ENCODE measurements at regions not wholly inside any gene's neighbourhood (a gene's known extent, or its start where the extent isn't known, plus 50 kb on each side); places are given as distances from the start of the nearest gene placed in this dataset.
A peak's percentile ranks its signal among the peaks of the same experiment; 100 is the strongest.

- intact Hi-C loops (cut with DNase I; ENCODE audit: low total_unique reads) = no loop called here
- no peaks in the 10 kb centered on the region for H3K9me3 ChIP-seq
- peak in 1 of 2 donors; percentile 38 for DNase-seq
- H3K36me3 ChIP-seq = no peaks in the 10 kb centered on the region
- TF ChIP-seq CTCF (IDR thresholded peaks at IDR 0.05) = no peak
- TF ChIP-seq POLR2A (IDR thresholded peaks at IDR 0.05) = no peak
- no peaks in the 10 kb centered on the region for H3K4me1 ChIP-seq
- peak overlapping the region in 1 of 2 donors; percentile 15 for H3K4me3 ChIP-seq
- H3K27ac ChIP-seq = peak overlapping the region; percentile 47 to 65
- H3K27me3 ChIP-seq = no peaks in the 10 kb centered on the region
Measured at GRCh38 chr4:153115322-153116290, 88.6 kb upstream of the TRIM2 start.

- Histone ChIP-seq H3K4me3 (no peak overlapping the region), H3K27ac (peak overlapping the region; percentile 47 to 65), H3K27me3 (no peaks in the 10 kb centered on the region), H3K9me3 (no peaks in the 10 kb centered on the region), H3K4me1 (no peaks in the 10 kb centered on the region), H3K36me3 (no peaks in the 10 kb centered on the region)
- no peak for TF ChIP-seq POLR2A (IDR thresholded peaks at IDR 0.05)
- no peak for TF ChIP-seq CTCF (IDR thresholded peaks at IDR 0.05)
- DNase-seq = no peak
- intact Hi-C loops (cut with DNase I; ENCODE audit: low total_unique reads) = no loop called here
Measured at GRCh38 chr4:153116291-153116680, 88.0 kb upstream of the TRIM2 start.

DNA sequence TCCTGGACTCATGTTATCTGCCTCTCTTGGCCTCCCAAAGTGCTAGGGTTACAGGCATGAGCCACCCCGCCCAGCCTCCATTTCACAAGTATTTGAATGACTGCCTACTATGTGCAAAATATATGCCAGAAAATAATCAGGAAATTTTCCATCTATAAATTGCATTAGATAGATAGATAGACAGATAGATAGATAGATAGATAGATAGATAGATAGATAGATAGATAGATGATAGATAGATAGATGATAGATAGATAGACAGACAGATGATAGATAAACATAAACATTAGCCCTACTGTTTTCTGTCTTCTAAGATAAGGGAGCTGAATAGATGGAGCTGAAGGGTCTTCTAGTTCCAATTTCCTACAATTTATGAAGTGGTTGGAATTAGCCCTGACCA lies 87.4 kb upstream of the TRIM2 start:
- no peak for TF ChIP-seq CTCF (IDR thresholded peaks at IDR 0.05)
- TF ChIP-seq POLR2A (IDR thresholded peaks at IDR 0.05) = no peak
- DNase-seq = no peak
- Histone ChIP-seq H3K36me3 (no peaks in the 10 kb centered on the region), H3K9me3 (no peaks in the 10 kb centered on the region), H3K4me3 (no peak overlapping the region), H3K27me3 (no peaks in the 10 kb centered on the region), H3K4me1 (no peaks in the 10 kb centered on the region), H3K27ac (no peak overlapping the region)
- intact Hi-C loops (cut with DNase I; ENCODE audit: low total_unique reads) = no loop called here

DNA sequence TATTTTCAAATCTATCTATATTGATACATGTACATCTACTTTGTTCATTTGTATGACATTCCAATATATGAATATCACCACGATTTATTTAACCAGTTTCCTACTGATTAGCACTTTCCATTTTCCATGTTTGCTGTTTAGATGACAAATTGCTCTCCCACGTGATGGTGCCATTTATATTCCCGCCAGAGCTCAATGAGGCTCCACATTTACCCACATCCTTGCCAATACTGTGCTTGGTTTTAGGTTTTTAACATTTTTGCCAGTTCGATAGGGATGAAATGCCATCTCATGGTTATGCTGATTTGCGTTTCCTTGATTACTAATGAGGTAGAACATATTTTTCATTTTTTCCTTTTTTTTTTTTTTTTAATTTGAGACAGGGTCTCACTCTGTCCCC lies 86.7 kb upstream of the TRIM2 start:
- Histone ChIP-seq H3K27me3 (no peaks in the 10 kb centered on the region), H3K9me3 (no peaks in the 10 kb centered on the region), H3K4me3 (no peak overlapping the region), H3K36me3 (no peaks in the 10 kb centered on the region), H3K27ac (no peak overlapping the region), H3K4me1 (no peaks in the 10 kb centered on the region)
- no peak for DNase-seq
- TF ChIP-seq POLR2A (IDR thresholded peaks at IDR 0.05) = no peak
- no peak for TF ChIP-seq CTCF (IDR thresholded peaks at IDR 0.05)
- intact Hi-C loops (cut with DNase I; ENCODE audit: low total_unique reads) = no loop called here

- H3K4me1 ChIP-seq = no peaks in the 10 kb centered on the region
Measured at GRCh38 chr4:153119626-153120025, 84.6 kb upstream of the TRIM2 start.

More at GRCh38 chr4:153119626-153120025, 84.6 kb upstream of the TRIM2 start:
- no peaks in the 10 kb centered on the region for H3K9me3 ChIP-seq
- no peak overlapping the region for H3K4me3 ChIP-seq
- no peaks in the 10 kb centered on the region for H3K27me3 ChIP-seq
- intact Hi-C loops (cut with DNase I; ENCODE audit: low total_unique reads) = no loop called here
- TF ChIP-seq POLR2A (IDR thresholded peaks at IDR 0.05) (no peak), CTCF (IDR thresholded peaks at IDR 0.05) (no peak)
- DNase-seq = no peak
- no peak overlapping the region for H3K27ac ChIP-seq
- no peaks in the 10 kb centered on the region for H3K36me3 ChIP-seq
